ENCODE measurements at regions not wholly inside any gene's neighbourhood (a gene's known extent, or its start where the extent isn't known, plus 50 kb on each side); places are given as distances from the start of the nearest gene placed in this dataset.

DNA sequence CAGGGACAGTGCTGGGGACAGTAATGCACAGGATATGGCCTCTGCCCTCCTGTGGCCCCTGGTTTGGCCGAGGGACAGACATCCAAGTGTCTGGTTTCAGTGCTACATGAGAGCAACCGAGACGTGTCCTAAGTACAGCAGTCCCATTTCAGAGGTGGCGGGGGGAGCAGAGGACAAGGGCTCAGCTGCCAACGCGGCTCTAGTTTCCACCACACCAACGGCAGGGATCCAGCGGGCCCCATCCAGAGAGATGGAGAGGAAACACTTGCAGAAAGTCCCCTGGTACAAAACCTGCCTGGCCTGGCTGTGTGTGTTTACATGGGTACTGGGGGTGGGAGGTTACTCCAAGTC, 125.8 kb upstream of the SMURF2 start:
- H3K27ac ChIP-seq, result no peak overlapping the region
- DNase-seq, result no peak
- intact Hi-C loops (cut with DNase I), result no loop called here
- TF ChIP-seq, protein P1, sequence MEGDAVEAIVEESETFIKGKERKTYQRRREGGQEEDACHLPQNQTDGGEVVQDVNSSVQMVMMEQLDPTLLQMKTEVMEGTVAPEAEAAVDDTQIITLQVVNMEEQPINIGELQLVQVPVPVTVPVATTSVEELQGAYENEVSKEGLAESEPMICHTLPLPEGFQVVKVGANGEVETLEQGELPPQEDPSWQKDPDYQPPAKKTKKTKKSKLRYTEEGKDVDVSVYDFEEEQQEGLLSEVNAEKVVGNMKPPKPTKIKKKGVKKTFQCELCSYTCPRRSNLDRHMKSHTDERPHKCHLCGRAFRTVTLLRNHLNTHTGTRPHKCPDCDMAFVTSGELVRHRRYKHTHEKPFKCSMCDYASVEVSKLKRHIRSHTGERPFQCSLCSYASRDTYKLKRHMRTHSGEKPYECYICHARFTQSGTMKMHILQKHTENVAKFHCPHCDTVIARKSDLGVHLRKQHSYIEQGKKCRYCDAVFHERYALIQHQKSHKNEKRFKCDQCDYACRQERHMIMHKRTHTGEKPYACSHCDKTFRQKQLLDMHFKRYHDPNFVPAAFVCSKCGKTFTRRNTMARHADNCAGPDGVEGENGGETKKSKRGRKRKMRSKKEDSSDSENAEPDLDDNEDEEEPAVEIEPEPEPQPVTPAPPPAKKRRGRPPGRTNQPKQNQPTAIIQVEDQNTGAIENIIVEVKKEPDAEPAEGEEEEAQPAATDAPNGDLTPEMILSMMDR (IDR thresholded peaks at IDR 0.05), result no peak
- TF ChIP-seq POLR2A (IDR thresholded peaks at IDR 0.05), result no peak
- peaks cover 0 to 7% (median 0%) of the 10 kb centered on the region in 12 donors for H3K4me1 ChIP-seq
- WGBS, 4 donors, result 81 to 87% (median 84%) methylated on average over 7 to 8 of the region's 8 CpGs; no CpG with 5 or more reads in 1 of the 4 donors
- peaks cover 0 to 53% (median 44%) of the 10 kb centered on the region in 9 donors for H3K36me3 ChIP-seq
- ATAC-seq, result no peak
- no peaks in the 10 kb centered on the region for H3K9me3 ChIP-seq
- H3K27me3 ChIP-seq, result peaks cover 0 to 18% (median 0%) of the 10 kb centered on the region in 9 donors
- H3K4me3 ChIP-seq, result no peak overlapping the region

DNA sequence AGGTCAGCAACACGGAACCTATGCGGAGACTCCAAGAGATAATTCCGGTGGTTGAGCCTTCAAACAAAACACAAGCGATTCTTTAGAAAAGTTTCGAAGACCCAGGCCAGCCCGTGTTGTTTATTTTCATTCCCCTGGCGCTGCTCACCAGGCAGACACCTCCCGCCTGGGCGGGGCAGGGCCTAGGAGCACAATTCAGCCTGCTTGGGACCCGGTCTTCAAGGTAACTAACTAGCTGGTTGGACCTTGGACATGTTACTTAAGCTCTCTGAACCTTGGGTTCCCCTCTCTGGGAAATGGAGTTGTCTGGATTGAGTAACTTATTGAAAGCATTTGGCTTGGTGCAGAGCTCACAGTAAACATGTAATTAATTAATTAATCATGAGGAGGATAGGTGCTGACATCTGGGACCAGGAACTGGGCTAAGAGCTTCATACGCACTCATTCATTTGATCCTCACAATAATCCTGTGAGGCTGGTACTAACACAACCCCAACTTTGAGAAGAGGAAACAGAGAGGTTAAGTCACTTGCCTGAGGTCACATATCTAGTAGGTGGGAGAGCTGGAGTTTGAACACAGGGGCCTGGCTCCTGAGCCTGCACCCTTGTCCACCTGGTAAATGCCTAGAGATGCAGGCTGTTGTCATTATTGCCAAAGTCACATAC, 125.3 kb upstream of the SMURF2 start:
- 89 to 93% (median 91%) methylated on average over 11 of the region's 11 CpGs for WGBS, 4 donors
- TF ChIP-seq, protein P1 (IDR thresholded peaks at IDR 0.05), result no peak
- TF ChIP-seq POLR2A (IDR thresholded peaks at IDR 0.05), result no peak
- Histone ChIP-seq H3K27me3 (peaks cover 0 to 23% (median 0%) of the 10 kb centered on the region in 9 donors), H3K4me3 (no peak overlapping the region), H3K9me3 (no peaks in the 10 kb centered on the region), H3K27ac (no peak overlapping the region), H3K36me3 (peaks cover 0 to 53% (median 44%) of the 10 kb centered on the region in 9 donors), H3K4me1 (peaks cover 0 to 6% (median 0%) of the 10 kb centered on the region in 12 donors)
- DNase-seq, result no peak
- intact Hi-C loops (cut with DNase I), result no loop called here
- no peak for ATAC-seq

DNA sequence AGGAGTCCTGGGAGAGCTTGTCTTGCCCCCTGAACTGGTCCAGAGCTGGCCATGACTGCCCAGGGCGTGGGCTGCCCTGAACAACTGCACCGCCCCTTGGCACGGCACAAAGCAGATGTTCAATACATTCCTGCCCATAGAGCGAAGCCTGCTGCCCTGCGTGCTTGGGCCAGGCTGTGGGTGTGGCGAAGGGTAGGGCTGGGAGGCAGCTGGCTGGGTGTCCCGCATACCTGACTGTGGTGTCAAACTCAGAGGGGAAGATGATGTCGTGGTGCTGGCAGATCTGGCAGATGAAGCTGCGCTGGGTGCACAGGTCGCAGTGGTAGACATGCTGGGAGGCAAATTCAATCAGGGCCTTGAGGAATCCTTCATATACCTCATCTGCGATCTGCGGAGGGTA, 124.2 kb upstream of the SMURF2 start:
- Histone ChIP-seq H3K4me3 (no peak overlapping the region), H3K4me1 (peaks cover 0 to 10% (median 8%) of the 10 kb centered on the region in 12 donors), H3K27me3 (peaks cover 0 to 34% (median 0%) of the 10 kb centered on the region in 9 donors), H3K27ac (no peak overlapping the region), H3K9me3 (no peaks in the 10 kb centered on the region), H3K36me3 (peaks cover 0 to 48% (median 38%) of the 10 kb centered on the region in 9 donors)
- DNase-seq (no peak), ATAC-seq (no peak)
- TF ChIP-seq, protein P1 (IDR thresholded peaks at IDR 0.05), result no peak
- no peak for TF ChIP-seq POLR2A (IDR thresholded peaks at IDR 0.05)
- 92 to 97% (median 95%) methylated on average over 12 of the region's 12 CpGs for WGBS, 4 donors
- intact Hi-C loops (cut with DNase I), result no loop called here

DNA sequence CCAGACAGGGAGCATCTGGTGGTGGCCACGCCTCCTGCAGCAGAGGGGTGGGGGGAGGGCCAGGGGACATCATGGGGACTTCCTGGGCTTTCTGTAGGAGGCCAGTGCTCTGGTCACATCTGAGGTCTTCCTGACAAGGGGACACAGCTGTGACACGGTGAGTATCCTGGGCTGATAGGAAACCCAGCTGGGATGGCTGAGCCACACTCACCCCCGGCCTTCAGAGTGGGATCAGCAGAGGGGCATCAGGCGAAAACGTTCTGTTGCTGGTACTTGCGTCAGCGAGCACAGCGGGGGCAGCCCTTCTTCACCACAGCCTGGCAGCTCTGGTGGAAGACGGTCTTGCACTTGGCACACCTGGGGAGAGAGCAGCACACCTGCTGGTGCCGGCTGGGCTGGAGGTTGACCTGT, 122.9 kb upstream of the SMURF2 start:
- Histone ChIP-seq H3K9me3 (no peaks in the 10 kb centered on the region), H3K4me1 (peaks cover 0 to 23% (median 21%) of the 10 kb centered on the region in 12 donors), H3K4me3 (no peak overlapping the region), H3K27me3 (peaks cover 0 to 47% (median 12%) of the 10 kb centered on the region in 9 donors), H3K36me3 (peaks cover 0 to 46% (median 38%) of the 10 kb centered on the region in 9 donors), H3K27ac (no peak overlapping the region)
- intact Hi-C loops (cut with DNase I), result no loop called here
- ATAC-seq (no peak), DNase-seq (no peak)
- WGBS, 4 donors, result 85 to 90% (median 88%) methylated on average over 8 to 10 of the region's 10 CpGs
- no peak for TF ChIP-seq POLR2A (IDR thresholded peaks at IDR 0.05)
- TF ChIP-seq, protein P1 (IDR thresholded peaks at IDR 0.05), result no peak

Measured in heart left ventricle (tissue), 16 donors.